ENCODE measurements at regions not wholly inside any gene's neighbourhood (a gene's known extent, or its start where the extent isn't known, plus 50 kb on each side); places are given as distances from the start of the nearest gene placed in this dataset.

DNA sequence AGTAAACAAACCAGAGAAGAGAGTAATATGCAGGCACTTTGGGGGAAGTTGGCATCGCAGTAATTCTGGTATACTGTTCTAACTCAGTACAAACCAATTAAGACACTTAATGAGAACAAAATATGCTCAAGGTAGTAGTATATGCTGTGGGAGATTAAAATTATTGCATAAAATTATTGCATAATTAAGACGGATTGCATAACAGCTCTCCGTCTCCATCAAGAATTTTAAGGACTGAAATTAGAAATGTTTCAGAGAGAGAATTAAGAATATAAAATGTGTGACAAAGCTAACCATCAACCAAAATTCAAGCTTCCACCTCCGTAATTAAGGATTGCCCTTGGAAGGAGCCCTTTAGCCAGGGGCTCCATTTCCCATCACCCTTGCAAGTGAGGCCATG is 428.5 kb downstream of the ETS1 start:
- TF ChIP-seq, protein P1, sequence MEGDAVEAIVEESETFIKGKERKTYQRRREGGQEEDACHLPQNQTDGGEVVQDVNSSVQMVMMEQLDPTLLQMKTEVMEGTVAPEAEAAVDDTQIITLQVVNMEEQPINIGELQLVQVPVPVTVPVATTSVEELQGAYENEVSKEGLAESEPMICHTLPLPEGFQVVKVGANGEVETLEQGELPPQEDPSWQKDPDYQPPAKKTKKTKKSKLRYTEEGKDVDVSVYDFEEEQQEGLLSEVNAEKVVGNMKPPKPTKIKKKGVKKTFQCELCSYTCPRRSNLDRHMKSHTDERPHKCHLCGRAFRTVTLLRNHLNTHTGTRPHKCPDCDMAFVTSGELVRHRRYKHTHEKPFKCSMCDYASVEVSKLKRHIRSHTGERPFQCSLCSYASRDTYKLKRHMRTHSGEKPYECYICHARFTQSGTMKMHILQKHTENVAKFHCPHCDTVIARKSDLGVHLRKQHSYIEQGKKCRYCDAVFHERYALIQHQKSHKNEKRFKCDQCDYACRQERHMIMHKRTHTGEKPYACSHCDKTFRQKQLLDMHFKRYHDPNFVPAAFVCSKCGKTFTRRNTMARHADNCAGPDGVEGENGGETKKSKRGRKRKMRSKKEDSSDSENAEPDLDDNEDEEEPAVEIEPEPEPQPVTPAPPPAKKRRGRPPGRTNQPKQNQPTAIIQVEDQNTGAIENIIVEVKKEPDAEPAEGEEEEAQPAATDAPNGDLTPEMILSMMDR (IDR thresholded peaks at IDR 0.05), result no peak
- TF ChIP-seq POLR2A (IDR thresholded peaks at IDR 0.05), result no peak

Measured in uterus (tissue), 2 donors.